Ascending aorta (tissue), 2 donors: ENCODE measurements at regions not wholly inside any gene's neighbourhood (a gene's known extent, or its start where the extent isn't known, plus 50 kb on each side); places are given as distances from the start of the nearest gene placed in this dataset.

Experiments
- DNase-seq, 2 donors: peaks; one replicate each; pipeline ENCODE4 v3.0.0-alpha.2; 2019; ENCODE audit warnings: low spot score in 2 of 2
- H3K27ac ChIP-seq, 2 donors: fragments of 200-600 bp; sonication (generic); one replicate each; pipeline ENCODE4 v1.5.1; 2016 to 2017; ENCODE audit warnings: mild to moderate bottlenecking in 1 of 2
- H3K27me3 ChIP-seq: fragments of 200-600 bp; sonication (generic); one replicate; pipeline ENCODE4 v1.5.1; 2017
- H3K36me3 ChIP-seq, 2 donors: fragments of 200-600 bp; sonication (generic); one replicate each; pipeline ENCODE4 v1.5.1; 2016
- H3K4me1 ChIP-seq, 2 donors: fragments of 200-600 bp; sonication (generic); one replicate each; pipeline ENCODE4 v1.5.1; 2016 to 2017; ENCODE audit warnings: mild to moderate bottlenecking in 1 of 2
- H3K4me3 ChIP-seq, 2 donors: fragments of 200-600 bp; sonication (generic); one replicate each; pipeline ENCODE4 v1.5.1; 2016 to 2017; ENCODE audit warnings: mild to moderate bottlenecking in 1 of 2
- H3K9me3 ChIP-seq, 2 donors: fragments of 200-600 bp; sonication (generic); one replicate each; pipeline ENCODE4 v1.5.1; 2016
- CTCF ChIP-seq, 3 experiments: fragments of 200-600 bp in 2 of 3; fragments of 450-650 bp in 1 of 3; sonication (generic) in 2 of 3; IDR thresholded peaks; one replicate each; pipeline ENCODE4 v1.5.1; 2016 to 2019; ENCODE audit warnings: antibody characterized with exemption in 3 of 3, mild to moderate bottlenecking in 1 of 3, moderate library complexity in 1 of 3
- intact Hi-C: fragments of 100-400 bp; cut with DNase I; formaldehyde crosslinking; loops from one replicate; pipeline ENCODE4 v1.15.1; 2023

- intact Hi-C loops, result no loop called here
- DNase-seq, result no peak
- Histone ChIP-seq H3K9me3 (no peaks in the 10 kb centered on the region), H3K27me3 (no peaks in the 10 kb centered on the region), H3K27ac (no peak overlapping the region), H3K4me3 (no peak overlapping the region), H3K4me1 (no peaks in the 10 kb centered on the region), H3K36me3 (no peaks in the 10 kb centered on the region)
- no peak for TF ChIP-seq CTCF (IDR thresholded peaks at IDR 0.05)
These were observed 350.0 kb upstream of the ISL1 start for GRCh38 chr5:51033215-51033614.

GRCh38 chr5:51034222-51034901, 348.9 kb upstream of the ISL1 start:
- H3K27me3 ChIP-seq, result no peaks in the 10 kb centered on the region
- intact Hi-C loops, result no loop called here
- H3K4me1 ChIP-seq, result no peaks in the 10 kb centered on the region
- H3K27ac ChIP-seq, result no peak overlapping the region
- no peak for DNase-seq
- no peak for TF ChIP-seq CTCF (IDR thresholded peaks at IDR 0.05)
- H3K9me3 ChIP-seq, result no peaks in the 10 kb centered on the region
- H3K36me3 ChIP-seq, result no peaks in the 10 kb centered on the region
- H3K4me3 ChIP-seq, result no peak overlapping the region

DNA sequence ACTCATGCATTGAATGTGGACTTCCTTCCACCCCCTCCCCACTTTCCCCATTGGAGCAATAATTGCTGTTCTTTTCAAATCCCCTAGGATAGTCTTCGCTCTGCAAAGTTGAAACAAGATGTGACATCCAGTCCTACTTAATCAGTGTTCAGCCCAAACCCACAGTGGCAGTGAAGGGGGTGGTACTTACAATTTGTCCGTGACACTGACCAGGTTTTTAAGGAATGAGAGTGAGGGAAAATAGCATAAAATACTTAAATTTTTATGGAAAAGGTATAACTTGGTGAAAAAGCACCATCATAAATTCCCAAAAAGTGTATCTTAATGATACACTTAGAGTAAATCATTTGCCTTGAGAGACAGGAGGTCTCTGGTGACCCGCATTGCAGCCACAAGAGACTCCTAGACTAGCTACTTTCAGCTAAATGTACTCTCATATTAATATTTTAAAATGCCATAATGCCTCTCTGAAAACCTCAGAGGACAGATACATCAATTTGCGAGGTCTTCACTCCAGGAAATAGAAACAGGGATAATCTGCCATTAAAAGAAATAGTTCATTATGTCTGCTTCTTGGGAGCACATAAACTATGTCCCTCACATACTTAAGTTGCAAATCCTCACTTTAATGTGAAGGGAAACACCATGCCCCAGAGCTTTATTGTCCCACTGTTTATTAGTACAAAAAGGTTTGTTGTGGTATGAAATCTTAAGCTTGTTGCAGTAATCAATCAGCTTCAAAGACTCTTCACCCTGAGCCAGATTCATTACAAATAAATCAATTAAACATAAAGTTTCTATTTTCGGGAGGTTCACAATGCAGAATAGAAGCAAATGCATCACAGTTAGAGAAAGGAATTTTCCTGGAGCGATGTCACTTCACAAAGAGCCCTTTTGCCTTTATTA, 343.6 kb upstream of the ISL1 start:
- H3K27ac ChIP-seq, result no peak overlapping the region
- intact Hi-C loops, result no loop called here
- H3K4me3 ChIP-seq, result no peak overlapping the region
- DNase-seq, result no peak
- TF ChIP-seq CTCF (IDR thresholded peaks at IDR 0.05), result no peak
- H3K9me3 ChIP-seq, result no peaks in the 10 kb centered on the region
- no peaks in the 10 kb centered on the region for H3K27me3 ChIP-seq
- H3K36me3 ChIP-seq, result no peaks in the 10 kb centered on the region
- H3K4me1 ChIP-seq, result no peaks in the 10 kb centered on the region

- Histone ChIP-seq H3K4me1 (no peaks in the 10 kb centered on the region), H3K27ac (no peak overlapping the region), H3K36me3 (no peaks in the 10 kb centered on the region), H3K4me3 (no peak overlapping the region), H3K27me3 (no peaks in the 10 kb centered on the region), H3K9me3 (no peaks in the 10 kb centered on the region)
- no peak for TF ChIP-seq CTCF (IDR thresholded peaks at IDR 0.05)
- no peak for DNase-seq
- intact Hi-C loops, result no loop called here
These were observed 339.5 kb upstream of the ISL1 start for GRCh38 chr5:51043745-51044144.

DNA sequence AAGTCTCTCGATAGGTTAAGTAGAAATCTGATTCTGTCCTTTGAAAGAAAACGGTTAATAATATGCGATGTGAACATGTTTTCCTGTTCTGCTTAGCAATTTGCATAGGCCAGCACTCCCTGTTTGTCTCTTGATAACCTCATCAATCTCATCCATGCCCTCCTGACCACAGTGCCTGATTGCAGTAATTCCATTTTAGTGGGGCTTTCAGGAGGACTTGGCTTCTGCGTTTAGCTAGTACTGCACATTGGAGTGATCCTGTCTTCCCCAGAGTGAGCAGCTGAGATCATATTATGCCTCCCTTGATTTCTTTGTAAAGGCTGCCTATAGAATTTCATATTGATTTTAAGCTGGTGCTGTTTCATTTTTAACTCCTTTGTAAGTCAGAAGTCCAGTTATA, 335.9 kb upstream of the ISL1 start:
- Histone ChIP-seq H3K27me3 (no peaks in the 10 kb centered on the region), H3K9me3 (no peaks in the 10 kb centered on the region), H3K27ac (no peak overlapping the region), H3K4me1 (no peaks in the 10 kb centered on the region), H3K4me3 (no peak overlapping the region), H3K36me3 (no peaks in the 10 kb centered on the region)
- DNase-seq, result no peak
- intact Hi-C loops, result no loop called here
- no peak for TF ChIP-seq CTCF (IDR thresholded peaks at IDR 0.05)
